ENCODE measurements at regions not wholly inside any gene's neighbourhood (a gene's known extent, or its start where the extent isn't known, plus 50 kb on each side); places are given as distances from the start of the nearest gene placed in this dataset.

- Histone ChIP-seq H3K4me3 (ENCODE audit: low read depth, low read length) (no peak overlapping the region), H3K36me3 (ENCODE audit: control insufficient read depth, insufficient read depth, low read length) (no peaks in the 10 kb centered on the region), H3K9me3 (ENCODE audit: control insufficient read depth in 2 of 2, low read length in 2 of 2) (no peaks in the 10 kb centered on the region), H3K4me1 (ENCODE audit: control insufficient read depth, insufficient read depth, low read length, poor library complexity, severe bottlenecking) (no peaks in the 10 kb centered on the region), H3K27ac (ENCODE audit: insufficient read depth, low read length, poor library complexity, severe bottlenecking) (no peak overlapping the region), H3K27me3 (ENCODE audit: control insufficient read depth, insufficient read depth, low read length) (no peaks in the 10 kb centered on the region)
- Mint-ChIP-seq H3K4me1 (no peaks in the 10 kb centered on the region), H3K4me3 (no peak overlapping the region), H3K27ac (no peak overlapping the region), H3K36me3 (no peaks in the 10 kb centered on the region), H3K27me3 (peaks cover 5% of the 10 kb centered on the region), H3K9me3 (peaks cover 0 to 5% (median 0%) of the 10 kb centered on the region in 7 donors)
- ATAC-seq (ENCODE audit: low read depth in 2 of 2) (no peak), DNase-seq (no peak)
These were observed 318.0 kb downstream of the GPAM start for GRCh38 chr10:111865550-111865949.

- H3K36me3 Mint-ChIP-seq = no peaks in the 10 kb centered on the region
- no peak overlapping the region for H3K27ac Mint-ChIP-seq
- Histone ChIP-seq H3K9me3 (ENCODE audit: control insufficient read depth in 2 of 2, low read length in 2 of 2) (no peaks in the 10 kb centered on the region), H3K27me3 (ENCODE audit: control insufficient read depth, insufficient read depth, low read length) (no peaks in the 10 kb centered on the region), H3K36me3 (ENCODE audit: control insufficient read depth, insufficient read depth, low read length) (no peaks in the 10 kb centered on the region), H3K4me3 (ENCODE audit: low read depth, low read length) (no peak overlapping the region), H3K4me1 (ENCODE audit: control insufficient read depth, insufficient read depth, low read length, poor library complexity, severe bottlenecking) (no peaks in the 10 kb centered on the region), H3K27ac (ENCODE audit: insufficient read depth, low read length, poor library complexity, severe bottlenecking) (no peak overlapping the region)
- DNase-seq (no peak), ATAC-seq (ENCODE audit: low read depth in 2 of 2) (no peak)
- peaks cover 0 to 8% (median 3%) of the 10 kb centered on the region in 7 donors for H3K9me3 Mint-ChIP-seq
- no peaks in the 10 kb centered on the region for H3K4me1 Mint-ChIP-seq
- no peak overlapping the region for H3K4me3 Mint-ChIP-seq
- H3K27me3 Mint-ChIP-seq = no peaks in the 10 kb centered on the region
These were observed 312.1 kb downstream of the GPAM start for GRCh38 chr10:111871458-111871857.

GRCh38 chr10:111872591-111872990 is 311.0 kb downstream of the GPAM start:
- H3K27me3 ChIP-seq (ENCODE audit: control insufficient read depth, insufficient read depth, low read length) = no peaks in the 10 kb centered on the region
- no peaks in the 10 kb centered on the region for H3K27me3 Mint-ChIP-seq
- H3K4me1 ChIP-seq (ENCODE audit: control insufficient read depth, insufficient read depth, low read length, poor library complexity, severe bottlenecking) = no peaks in the 10 kb centered on the region
- no peaks in the 10 kb centered on the region for H3K36me3 Mint-ChIP-seq
- H3K27ac ChIP-seq (ENCODE audit: insufficient read depth, low read length, poor library complexity, severe bottlenecking) = no peak overlapping the region
- H3K4me1 Mint-ChIP-seq = no peaks in the 10 kb centered on the region
- H3K9me3 Mint-ChIP-seq = peaks cover 0 to 13% (median 4%) of the 10 kb centered on the region in 7 donors
- no peak overlapping the region for H3K4me3 Mint-ChIP-seq
- no peak for ATAC-seq (ENCODE audit: low read depth in 2 of 2)
- H3K9me3 ChIP-seq (ENCODE audit: control insufficient read depth in 2 of 2, low read length in 2 of 2) = no peaks in the 10 kb centered on the region
- H3K27ac Mint-ChIP-seq = no peak overlapping the region
- no peaks in the 10 kb centered on the region for H3K36me3 ChIP-seq (ENCODE audit: control insufficient read depth, insufficient read depth, low read length)
- H3K4me3 ChIP-seq (ENCODE audit: low read depth, low read length) = no peak overlapping the region
- DNase-seq = peak in 1 of 3 donors; percentile 0

GRCh38 chr10:111873041-111873440 is 310.5 kb downstream of the GPAM start:
- peaks cover 0 to 4% of the 10 kb centered on the region in 2 experiments for H3K9me3 ChIP-seq (ENCODE audit: control insufficient read depth in 2 of 2, low read length in 2 of 2)
- no peaks in the 10 kb centered on the region for H3K4me1 ChIP-seq (ENCODE audit: control insufficient read depth, insufficient read depth, low read length, poor library complexity, severe bottlenecking)
- no peaks in the 10 kb centered on the region for H3K36me3 ChIP-seq (ENCODE audit: control insufficient read depth, insufficient read depth, low read length)
- no peak overlapping the region for H3K4me3 ChIP-seq (ENCODE audit: low read depth, low read length)
- no peak for DNase-seq
- H3K36me3 Mint-ChIP-seq = no peaks in the 10 kb centered on the region
- no peak overlapping the region for H3K27ac Mint-ChIP-seq
- H3K9me3 Mint-ChIP-seq = peaks cover 0 to 17% (median 6%) of the 10 kb centered on the region in 7 donors
- H3K4me1 Mint-ChIP-seq = no peaks in the 10 kb centered on the region
- H3K27ac ChIP-seq (ENCODE audit: insufficient read depth, low read length, poor library complexity, severe bottlenecking) = no peak overlapping the region
- no peak for ATAC-seq (ENCODE audit: low read depth in 2 of 2)
- H3K4me3 Mint-ChIP-seq = no peak overlapping the region
- H3K27me3 Mint-ChIP-seq = no peaks in the 10 kb centered on the region
- no peaks in the 10 kb centered on the region for H3K27me3 ChIP-seq (ENCODE audit: control insufficient read depth, insufficient read depth, low read length)

- peaks cover 0 to 19% (median 6%) of the 10 kb centered on the region in 7 donors for H3K9me3 Mint-ChIP-seq
- Histone ChIP-seq H3K36me3 (ENCODE audit: control insufficient read depth, insufficient read depth, low read length) (no peaks in the 10 kb centered on the region), H3K4me1 (ENCODE audit: control insufficient read depth, insufficient read depth, low read length, poor library complexity, severe bottlenecking) (no peaks in the 10 kb centered on the region), H3K27ac (ENCODE audit: insufficient read depth, low read length, poor library complexity, severe bottlenecking) (no peak overlapping the region), H3K4me3 (ENCODE audit: low read depth, low read length) (no peak overlapping the region), H3K27me3 (ENCODE audit: control insufficient read depth, insufficient read depth, low read length) (no peaks in the 10 kb centered on the region), H3K9me3 (ENCODE audit: control insufficient read depth in 2 of 2, low read length in 2 of 2) (peaks cover 0 to 7% of the 10 kb centered on the region in 2 experiments)
- H3K27ac Mint-ChIP-seq = no peak overlapping the region
- H3K4me1 Mint-ChIP-seq = no peaks in the 10 kb centered on the region
- DNase-seq = no peak
- no peak for ATAC-seq (ENCODE audit: low read depth in 2 of 2)
- H3K36me3 Mint-ChIP-seq = no peaks in the 10 kb centered on the region
- no peak overlapping the region for H3K4me3 Mint-ChIP-seq
- no peaks in the 10 kb centered on the region for H3K27me3 Mint-ChIP-seq
These were observed 309.9 kb downstream of the GPAM start for GRCh38 chr10:111873621-111874135.

- Histone ChIP-seq H3K9me3 (ENCODE audit: control insufficient read depth in 2 of 2, low read length in 2 of 2) (peaks cover 0 to 7% of the 10 kb centered on the region in 2 experiments), H3K4me1 (ENCODE audit: control insufficient read depth, insufficient read depth, low read length, poor library complexity, severe bottlenecking) (no peaks in the 10 kb centered on the region), H3K27ac (ENCODE audit: insufficient read depth, low read length, poor library complexity, severe bottlenecking) (no peak overlapping the region), H3K4me3 (ENCODE audit: low read depth, low read length) (no peak overlapping the region), H3K27me3 (ENCODE audit: control insufficient read depth, insufficient read depth, low read length) (no peaks in the 10 kb centered on the region), H3K36me3 (ENCODE audit: control insufficient read depth, insufficient read depth, low read length) (no peaks in the 10 kb centered on the region)
- Mint-ChIP-seq H3K36me3 (no peaks in the 10 kb centered on the region), H3K4me1 (no peaks in the 10 kb centered on the region), H3K27me3 (no peaks in the 10 kb centered on the region), H3K27ac (no peak overlapping the region), H3K9me3 (peaks cover 0 to 19% (median 4%) of the 10 kb centered on the region in 7 donors), H3K4me3 (no peak overlapping the region)
- DNase-seq = no peak
- no peak for ATAC-seq (ENCODE audit: low read depth in 2 of 2)
These were observed 309.0 kb downstream of the GPAM start for GRCh38 chr10:111874576-111874975.

GRCh38 chr10:111875725-111876124 is 307.8 kb downstream of the GPAM start:
- no peak overlapping the region for H3K27ac ChIP-seq (ENCODE audit: insufficient read depth, low read length, poor library complexity, severe bottlenecking)
- Mint-ChIP-seq H3K36me3 (no peaks in the 10 kb centered on the region), H3K4me1 (no peaks in the 10 kb centered on the region), H3K4me3 (no peak overlapping the region), H3K27me3 (no peaks in the 10 kb centered on the region), H3K27ac (no peak overlapping the region), H3K9me3 (peaks cover 0 to 19% (median 4%) of the 10 kb centered on the region in 7 donors)
- ATAC-seq (ENCODE audit: low read depth in 2 of 2) (no peak), DNase-seq (no peak)
- no peaks in the 10 kb centered on the region for H3K36me3 ChIP-seq (ENCODE audit: control insufficient read depth, insufficient read depth, low read length)
- no peak overlapping the region for H3K4me3 ChIP-seq (ENCODE audit: low read depth, low read length)
- H3K9me3 ChIP-seq (ENCODE audit: control insufficient read depth in 2 of 2, low read length in 2 of 2) = peaks cover 0 to 7% of the 10 kb centered on the region in 2 experiments
- no peaks in the 10 kb centered on the region for H3K4me1 ChIP-seq (ENCODE audit: control insufficient read depth, insufficient read depth, low read length, poor library complexity, severe bottlenecking)
- no peaks in the 10 kb centered on the region for H3K27me3 ChIP-seq (ENCODE audit: control insufficient read depth, insufficient read depth, low read length)

GRCh38 chr10:111877258-111877657 is 306.3 kb downstream of the GPAM start:
- no peak overlapping the region for H3K27ac Mint-ChIP-seq
- H3K4me3 ChIP-seq (ENCODE audit: low read depth, low read length) = no peak overlapping the region
- no peaks in the 10 kb centered on the region for H3K36me3 ChIP-seq (ENCODE audit: control insufficient read depth, insufficient read depth, low read length)
- no peaks in the 10 kb centered on the region for H3K27me3 Mint-ChIP-seq
- no peaks in the 10 kb centered on the region for H3K4me1 Mint-ChIP-seq
- H3K4me3 Mint-ChIP-seq = no peak overlapping the region
- no peak for DNase-seq
- peaks cover 2 to 19% (median 4%) of the 10 kb centered on the region in 7 donors for H3K9me3 Mint-ChIP-seq
- no peak overlapping the region for H3K27ac ChIP-seq (ENCODE audit: insufficient read depth, low read length, poor library complexity, severe bottlenecking)
- no peaks in the 10 kb centered on the region for H3K36me3 Mint-ChIP-seq
- no peaks in the 10 kb centered on the region for H3K27me3 ChIP-seq (ENCODE audit: control insufficient read depth, insufficient read depth, low read length)
- no peak for ATAC-seq (ENCODE audit: low read depth in 2 of 2)
- peaks cover 0 to 7% of the 10 kb centered on the region in 2 experiments for H3K9me3 ChIP-seq (ENCODE audit: control insufficient read depth in 2 of 2, low read length in 2 of 2)
- no peaks in the 10 kb centered on the region for H3K4me1 ChIP-seq (ENCODE audit: control insufficient read depth, insufficient read depth, low read length, poor library complexity, severe bottlenecking)
